NCI-H1048 (cell line): ENCODE measurements at regions not wholly inside any gene's neighbourhood (a gene's known extent, or its start where the extent isn't known, plus 50 kb on each side); places are given as distances from the start of the nearest gene placed in this dataset.

Experiments used
- DNase-seq: peaks from one replicate; lab custom pipeline; 2025; lab: John Stamatoyannopoulos, UW

DNA sequence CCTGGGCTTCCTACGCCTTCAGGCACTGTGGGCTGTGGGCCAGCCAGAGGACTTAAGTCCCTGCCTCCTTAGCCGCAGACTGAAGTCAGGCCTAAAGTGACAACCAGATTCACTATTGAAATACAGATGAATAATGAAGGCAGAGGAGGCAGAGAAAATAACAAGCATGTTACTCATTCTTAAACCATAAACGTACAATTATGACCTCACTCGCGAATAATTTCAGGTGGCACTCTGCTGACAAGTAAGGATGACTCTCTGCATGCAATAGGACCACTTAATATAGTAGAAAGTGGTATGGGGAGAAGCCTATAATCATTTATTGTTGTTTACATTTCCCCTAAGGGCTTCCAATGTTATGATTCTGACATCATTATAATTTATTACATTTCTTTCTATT lies 409.2 kb upstream of the FGF13 start:
- DNase-seq = no peak

DNA sequence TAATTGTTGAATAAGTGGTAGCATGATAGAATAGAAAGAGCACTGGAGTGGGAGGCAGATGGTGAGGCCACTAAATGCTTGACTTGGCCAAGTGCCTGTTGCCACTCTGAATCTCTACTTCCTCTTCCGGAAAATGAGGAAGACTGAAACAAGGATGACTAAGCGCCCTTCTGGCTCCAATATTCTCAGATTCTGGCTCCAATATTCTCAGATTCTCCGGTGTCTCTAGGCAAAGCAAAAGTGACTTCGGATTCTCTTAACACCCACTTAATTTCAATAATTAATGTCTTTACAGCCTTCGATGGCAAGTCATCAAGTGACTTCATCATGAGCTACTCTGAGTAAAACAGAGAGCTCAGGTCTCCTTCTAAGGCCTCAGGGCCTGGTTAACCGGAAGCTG lies 402.2 kb upstream of the FGF13 start:
- DNase-seq = no peak

DNA sequence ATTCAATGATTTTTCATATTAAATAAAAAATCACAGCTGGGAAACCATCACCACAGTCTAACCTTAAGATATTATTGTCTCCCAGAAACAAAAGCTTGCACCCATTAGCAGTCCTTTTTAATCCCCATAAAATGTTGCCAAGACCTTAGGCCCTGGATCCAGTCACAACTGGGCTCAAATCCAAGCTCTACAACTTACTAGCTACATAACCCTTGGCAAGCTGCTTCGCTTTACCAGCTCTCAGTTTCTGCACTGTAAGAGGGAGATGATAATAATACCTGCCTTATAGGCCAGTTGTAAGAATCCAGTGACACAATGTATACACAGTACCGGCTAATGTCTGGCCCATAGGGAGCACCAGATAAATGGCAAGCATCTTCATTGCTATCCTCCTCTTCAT lies 400.9 kb upstream of the FGF13 start:
- DNase-seq = no peak

GRCh38 chrX:139106069-139106468 lies 394.6 kb upstream of the FGF13 start:
- DNase-seq = no peak

- DNase-seq = no peak
Measured at GRCh38 chrX:139094671-139095592, 383.4 kb upstream of the FGF13 start.

GRCh38 chrX:139093201-139093600 lies 381.7 kb upstream of the FGF13 start:
- DNase-seq = no peak

GRCh38 chrX:139091878-139092277 lies 380.4 kb upstream of the FGF13 start:
- DNase-seq = no peak

GRCh38 chrX:139091066-139091465 lies 379.5 kb upstream of the FGF13 start:
- DNase-seq = no peak

- no peak for DNase-seq
Measured at GRCh38 chrX:139086246-139086645, 374.7 kb upstream of the FGF13 start.

DNA sequence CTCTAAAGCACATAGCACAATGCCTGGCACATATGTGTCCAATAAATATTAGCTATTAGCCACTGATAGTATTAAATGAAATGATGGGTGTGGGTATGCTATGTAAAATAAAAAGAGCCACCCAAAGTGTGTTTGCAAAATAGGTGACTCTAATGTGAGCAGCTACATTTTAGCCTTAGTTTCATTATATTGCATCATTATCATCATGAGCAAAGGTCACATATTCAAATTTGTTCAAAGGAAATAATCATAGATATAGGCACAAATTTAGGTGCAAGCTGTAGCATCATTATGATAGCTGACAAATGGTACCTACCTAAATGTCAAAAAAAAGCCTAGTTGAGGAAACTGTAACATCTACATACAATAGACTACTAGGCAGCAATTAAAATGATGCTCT lies 373.9 kb upstream of the FGF13 start:
- DNase-seq = no peak

GRCh38 chrX:139083191-139083590 lies 371.7 kb upstream of the FGF13 start:
- DNase-seq = no peak

GRCh38 chrX:139081965-139082364 lies 370.4 kb upstream of the FGF13 start:
- no peak for DNase-seq

GRCh38 chrX:139079789-139080188 lies 368.3 kb upstream of the FGF13 start:
- no peak for DNase-seq

DNA sequence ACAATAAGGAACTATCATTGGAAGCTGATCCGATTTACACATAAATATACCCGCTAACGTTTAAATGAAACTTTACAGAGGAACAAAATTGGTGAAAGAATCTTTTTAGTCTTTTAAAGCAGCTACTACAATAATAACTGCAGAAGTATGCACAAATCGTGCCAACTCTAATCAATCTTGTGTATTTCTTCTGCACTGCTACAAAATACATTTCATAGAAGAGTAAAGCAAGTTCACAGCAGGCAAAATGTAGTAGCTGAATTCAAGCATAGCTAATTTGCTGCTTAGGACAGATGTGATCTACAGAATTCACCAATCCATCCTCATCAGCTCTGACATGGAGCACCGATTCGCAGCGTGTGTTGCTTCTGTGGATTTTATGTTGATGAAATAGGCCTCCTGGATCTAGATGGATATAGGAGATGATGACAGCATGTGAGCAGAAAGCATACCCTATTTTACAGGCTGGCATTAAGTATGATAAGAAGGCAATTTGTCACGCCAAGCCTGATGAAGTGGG lies 367.3 kb upstream of the FGF13 start:
- DNase-seq = no peak

DNA sequence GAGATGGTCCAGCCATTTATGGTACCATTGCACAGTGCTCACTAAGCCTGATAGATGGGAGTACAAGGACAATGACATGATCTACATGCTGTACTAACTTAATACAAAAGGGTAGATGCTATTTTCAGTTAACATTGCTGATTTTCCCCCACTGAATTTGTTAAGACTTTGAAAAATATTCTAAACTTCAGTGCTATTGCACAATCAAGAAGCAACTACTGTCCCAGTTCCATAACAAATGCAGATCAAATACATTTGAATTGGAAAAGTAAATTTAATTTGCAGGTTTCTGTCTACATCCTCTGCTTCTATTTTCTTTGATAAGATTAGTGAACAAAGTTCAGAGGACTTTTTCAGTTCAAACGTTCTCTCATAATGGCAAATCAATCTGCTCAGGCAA lies 366.8 kb upstream of the FGF13 start:
- DNase-seq = no peak

- DNase-seq = no peak
Measured at GRCh38 chrX:139077281-139078250, 366.0 kb upstream of the FGF13 start.

DNA sequence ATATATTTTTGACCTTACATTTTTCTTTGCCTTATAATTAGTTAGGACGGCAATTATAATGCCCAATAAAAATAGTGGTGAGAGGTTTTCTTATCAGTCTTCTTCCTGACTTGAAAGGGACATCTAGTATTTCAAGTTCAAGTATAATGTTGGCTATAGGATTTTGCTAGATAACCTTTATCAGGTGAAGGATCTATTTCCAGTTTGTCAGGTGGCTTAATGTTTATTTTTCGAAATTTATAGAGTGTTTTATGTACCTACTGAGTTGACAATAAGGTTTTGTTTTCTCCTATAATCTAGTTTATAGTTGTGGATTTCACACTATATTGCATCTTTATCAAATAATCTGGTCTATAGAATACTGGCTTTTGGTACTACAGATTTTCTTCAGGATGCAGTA lies 351.8 kb upstream of the FGF13 start:
- DNase-seq = no peak

GRCh38 chrX:139058831-139059495 lies 347.4 kb upstream of the FGF13 start:
- DNase-seq = no peak

- DNase-seq = no peak
Measured at GRCh38 chrX:139052461-139052860, 340.9 kb upstream of the FGF13 start.

DNA sequence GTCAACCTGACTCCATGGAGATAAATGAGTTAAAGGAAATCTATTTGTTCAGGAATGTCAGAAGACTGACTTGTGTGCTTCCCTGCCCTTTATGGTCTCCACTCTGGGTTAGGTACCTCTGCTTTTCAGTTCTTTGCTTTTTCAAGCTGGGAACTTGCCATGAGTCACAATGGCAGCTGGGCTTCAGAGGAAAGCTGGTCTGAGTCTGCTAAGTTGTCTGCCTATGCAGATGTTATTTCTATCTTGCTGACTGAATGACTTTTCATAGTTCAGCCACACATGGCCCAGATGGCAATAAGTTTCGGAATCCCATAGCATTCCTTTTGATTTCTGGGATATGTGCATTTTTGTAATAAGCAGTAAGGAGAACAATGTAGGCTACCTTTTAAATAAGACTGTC lies 337.9 kb upstream of the FGF13 start:
- no peak for DNase-seq

GRCh38 chrX:139044680-139045079 lies 333.2 kb upstream of the FGF13 start:
- DNase-seq = no peak

DNA sequence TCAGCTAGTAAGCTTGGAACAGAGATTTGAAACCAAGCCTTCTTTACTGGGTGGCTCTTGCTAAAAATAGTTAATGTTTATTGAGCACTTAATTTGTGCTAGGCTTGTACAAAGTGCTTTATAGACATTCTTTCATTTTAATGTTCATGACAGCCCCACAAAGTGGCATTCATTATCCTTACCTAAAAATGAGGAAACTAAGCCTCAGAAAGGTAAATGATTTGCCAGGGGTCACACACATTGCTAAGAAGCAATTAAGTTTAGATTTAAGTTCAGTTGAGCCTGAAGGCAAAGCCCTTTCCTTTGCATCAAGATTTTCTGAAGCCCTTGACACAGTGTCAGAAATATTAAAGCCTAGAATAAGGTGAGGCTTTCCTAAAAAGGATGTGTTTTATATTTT lies 327.5 kb upstream of the FGF13 start:
- no peak for DNase-seq
